Loucy (cell line): ENCODE measurements at regions not wholly inside any gene's neighbourhood (a gene's known extent, or its start where the extent isn't known, plus 50 kb on each side); places are given as distances from the start of the nearest gene placed in this dataset.

ENCODE experiments used
- H2AFZ ChIP-seq: fragments of 200-600 bp; sonication (generic); 2 replicates; pipeline ENCODE4 v1.6.0; 2016; ENCODE audit warnings: antibody characterized with exemption, mild to moderate bottlenecking, low read length, moderate library complexity
- H3F3A ChIP-seq: fragments of 200-600 bp; 2 replicates; pipeline ENCODE4 v1.6.0; 2016; ENCODE audit warnings: antibody characterized with exemption, low read depth, mild to moderate bottlenecking
- H3K27me3 ChIP-seq: fragments of 200-600 bp; sonication (generic); 2 replicates; pipeline ENCODE4 v1.6.1; 2014; ENCODE audit warnings: low read length, mild to moderate bottlenecking; ENCODE audit not compliant: insufficient read depth, poor library complexity, severe bottlenecking
- H3K36me3 ChIP-seq: fragments of 200-600 bp; sonication (generic); 2 replicates; pipeline ENCODE4 v1.6.1; 2016; ENCODE audit warnings: low read length; ENCODE audit not compliant: insufficient read depth
- H3K4me1 ChIP-seq: fragments of 200-600 bp; sonication (generic); 2 replicates; pipeline ENCODE4 v1.5.1; 2014; ENCODE audit warnings: low read length, mild to moderate bottlenecking; ENCODE audit not compliant: insufficient read depth, poor library complexity, severe bottlenecking
- H3K4me2 ChIP-seq: fragments of 200-600 bp; sonication (generic); 2 replicates; pipeline ENCODE4 v1.6.0; 2014; ENCODE audit warnings: antibody characterized with exemption, low read length, low read depth, mild to moderate bottlenecking; ENCODE audit not compliant: poor library complexity, severe bottlenecking
- H3K4me3 ChIP-seq: fragments of 200-600 bp; sonication (generic); 2 replicates; pipeline ENCODE4 v1.5.1; 2014; ENCODE audit warnings: low read length, mild to moderate bottlenecking, mixed read lengths; ENCODE audit not compliant: poor library complexity, severe bottlenecking
- H3K79me2 ChIP-seq: fragments of 200-600 bp; sonication (generic); 2 replicates; pipeline ENCODE4 v1.6.1; 2014; ENCODE audit warnings: low read length; ENCODE audit not compliant: insufficient read depth
- H3K9ac ChIP-seq: fragments of 200-600 bp; sonication (generic); 2 replicates; pipeline ENCODE4 v1.6.0; 2014; ENCODE audit warnings: mild to moderate bottlenecking, low read depth, low read length, moderate library complexity; ENCODE audit not compliant: poor library complexity, severe bottlenecking
- H3K9me2 ChIP-seq: fragments of 200-600 bp; sonication (generic); replicated peaks from 2 replicates; pipeline ENCODE4 v1.6.1; 2016; ENCODE audit warnings: low read depth, low read length, mixed read lengths
- H3K9me3 ChIP-seq: fragments of 200-600 bp; sonication (generic); 2 replicates; pipeline ENCODE4 v1.6.1; 2014; ENCODE audit warnings: mild to moderate bottlenecking, antibody characterized with exemption, low read length, low read depth; ENCODE audit not compliant: insufficient read depth
- H4K20me1 ChIP-seq: fragments of 200-600 bp; sonication (generic); 2 replicates; pipeline ENCODE4 v1.6.0; 2014; ENCODE audit warnings: antibody characterized with exemption, low read length, mild to moderate bottlenecking; ENCODE audit not compliant: insufficient read depth, poor library complexity, severe bottlenecking
- CTCF ChIP-seq: fragments of 200-600 bp; sonication (generic); conservative IDR thresholded peaks from 2 replicates; pipeline ENCODE4 v1.5.1; 2014; ENCODE audit warnings: mild to moderate bottlenecking, antibody characterized with exemption, low read length
- EZH2phosphoT487 ChIP-seq: fragments of 200-600 bp; IDR thresholded peaks from 2 replicates; pipeline ENCODE4 v1.6.1; 2018; ENCODE audit warnings: antibody characterized with exemption, mild to moderate bottlenecking, moderate library complexity, borderline replicate concordance

- peaks cover 99% of the 10 kb centered on the region for H3K79me2 ChIP-seq
- no peak overlapping the region for H2AFZ ChIP-seq
- H4K20me1 ChIP-seq: peaks cover 89% of the 10 kb centered on the region
- H3K36me3 ChIP-seq: peaks cover 10% of the 10 kb centered on the region; the same call in 1 of the 2 replicates
- no peaks in the 10 kb centered on the region; the same call in 1 of the 2 replicates for H3F3A ChIP-seq
- no peak overlapping the region for H3K4me2 ChIP-seq
- no peaks in the 10 kb centered on the region for H3K9me3 ChIP-seq
- no peaks in the 10 kb centered on the region for H3K9me2 ChIP-seq
- H3K9ac ChIP-seq: no peak overlapping the region
- no peaks in the 10 kb centered on the region for H3K27me3 ChIP-seq
- H3K4me3 ChIP-seq: no peak overlapping the region
- no peak for TF ChIP-seq EZH2phosphoT487
- no peak for TF ChIP-seq CTCF
- peaks cover 59% of the 10 kb centered on the region for H3K4me1 ChIP-seq
Measured at GRCh38 chr17:77457572-77458201, 316.9 kb downstream of the SEC14L1 start.

GRCh38 chr17:77458202-77459017 lies 317.6 kb downstream of the SEC14L1 start:
- H3K4me1 ChIP-seq: peaks cover 58% of the 10 kb centered on the region
- peaks cover 89% of the 10 kb centered on the region for H4K20me1 ChIP-seq
- H2AFZ ChIP-seq: no peak overlapping the region
- no peaks in the 10 kb centered on the region for H3K9me2 ChIP-seq
- H3K4me3 ChIP-seq: no peak overlapping the region
- H3K27me3 ChIP-seq: no peaks in the 10 kb centered on the region
- no peaks in the 10 kb centered on the region; the same call in 1 of the 2 replicates for H3F3A ChIP-seq
- H3K9me3 ChIP-seq: no peaks in the 10 kb centered on the region
- TF ChIP-seq EZH2phosphoT487: no peak
- no peak for TF ChIP-seq CTCF
- no peak overlapping the region for H3K9ac ChIP-seq
- no peak overlapping the region for H3K4me2 ChIP-seq
- H3K79me2 ChIP-seq: peaks cover 99% of the 10 kb centered on the region
- peaks cover 16% of the 10 kb centered on the region; the same call in 1 of the 2 replicates for H3K36me3 ChIP-seq

GRCh38 chr17:77459018-77459755 lies 318.4 kb downstream of the SEC14L1 start:
- H3K4me1 ChIP-seq: peaks cover 53% of the 10 kb centered on the region
- no peaks in the 10 kb centered on the region for H3K9me2 ChIP-seq
- no peak overlapping the region for H2AFZ ChIP-seq
- H3K27me3 ChIP-seq: no peaks in the 10 kb centered on the region
- no peak overlapping the region for H3K4me3 ChIP-seq
- peaks cover 99% of the 10 kb centered on the region for H3K79me2 ChIP-seq
- H4K20me1 ChIP-seq: peaks cover 87% of the 10 kb centered on the region
- peak overlapping the region; percentile 89 for H3K4me2 ChIP-seq
- H3K36me3 ChIP-seq: peaks cover 16% of the 10 kb centered on the region; the same call in 1 of the 2 replicates
- H3F3A ChIP-seq: no peaks in the 10 kb centered on the region; the same call in 1 of the 2 replicates
- no peaks in the 10 kb centered on the region for H3K9me3 ChIP-seq
- no peak overlapping the region for H3K9ac ChIP-seq
- TF ChIP-seq EZH2phosphoT487 (no peak), CTCF (no peak)
